ENCODE measurements at regions not wholly inside any gene's neighbourhood (a gene's known extent, or its start where the extent isn't known, plus 50 kb on each side); places are given as distances from the start of the nearest gene placed in this dataset.

DNA sequence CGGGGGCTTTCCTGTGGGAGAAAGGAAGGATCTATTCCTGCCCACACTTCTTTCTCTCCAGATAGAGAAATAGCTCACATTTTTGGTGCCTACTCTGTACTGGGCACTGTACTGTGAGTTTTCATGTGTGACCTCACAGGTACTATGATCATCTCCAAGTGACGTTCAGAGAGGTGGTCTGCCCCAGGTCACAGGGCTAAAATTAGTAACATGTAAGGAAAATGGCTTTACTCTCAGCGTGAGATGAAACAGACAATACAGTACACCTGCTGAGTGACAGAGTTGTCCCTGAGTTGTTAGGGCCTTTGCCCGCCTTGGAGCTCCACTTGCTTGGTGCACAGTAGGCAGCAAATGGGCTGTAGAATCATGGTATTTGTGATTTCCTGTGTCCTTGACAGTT, 306.1 kb upstream of the DMRT1 start:
- H3K36me3 Mint-ChIP-seq: peaks cover 0 to 3% (median 0%) of the 10 kb centered on the region in 3 donors
- H3K27ac Mint-ChIP-seq: no peak overlapping the region
- H3K27me3 Mint-ChIP-seq (ENCODE audit: low read depth in 3 of 3): peaks cover 4 to 7% (median 7%) of the 10 kb centered on the region in 3 donors
- peaks cover 0 to 3% (median 0%) of the 10 kb centered on the region in 6 donors for H3K9me3 Mint-ChIP-seq
- DNase-seq: no peak
- H3K4me1 Mint-ChIP-seq: no peaks in the 10 kb centered on the region
- H3K4me3 Mint-ChIP-seq: no peak overlapping the region

DNA sequence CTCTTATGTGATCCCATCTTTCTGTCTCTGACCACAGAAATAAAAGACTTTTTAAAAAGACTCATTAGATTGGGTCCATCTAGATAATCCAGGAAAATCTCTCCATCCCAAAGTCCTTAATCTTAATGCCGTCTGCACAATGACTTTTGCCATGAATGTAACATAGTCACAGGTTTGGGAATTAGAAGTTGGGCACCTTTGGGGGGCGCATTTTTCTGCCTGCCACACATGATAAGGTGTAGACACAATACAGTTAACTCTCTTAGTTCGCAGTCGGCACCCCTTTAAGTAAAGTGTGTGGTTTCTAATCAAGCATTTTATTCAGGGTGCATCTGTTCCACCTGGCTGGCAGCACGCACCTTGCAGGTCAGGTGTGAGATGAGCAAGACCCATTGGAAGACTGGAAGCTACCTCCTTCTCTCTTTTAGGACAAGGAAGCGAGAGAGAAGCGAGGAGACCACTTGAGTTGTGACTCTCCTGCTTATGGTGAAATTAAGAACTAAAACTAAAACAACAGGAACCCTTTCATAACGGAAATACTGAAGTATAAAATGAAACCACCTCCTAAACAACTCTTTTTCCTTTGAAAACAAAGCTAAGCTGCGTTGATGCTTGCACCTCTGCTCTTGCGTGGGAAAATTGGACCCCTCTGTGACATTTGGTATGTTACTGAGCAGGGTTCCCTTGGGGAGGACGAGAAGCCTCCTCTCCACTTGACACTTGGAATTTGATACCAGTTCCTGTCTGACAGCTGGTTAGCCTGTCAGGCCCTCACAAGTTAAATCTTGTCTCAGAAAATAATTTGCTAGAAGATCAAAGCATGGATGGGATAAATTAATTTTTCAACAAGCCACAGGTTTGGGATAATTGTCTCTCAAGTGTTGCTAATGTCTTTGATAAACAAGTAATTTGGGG, 304.6 kb upstream of the DMRT1 start:
- Mint-ChIP-seq H3K36me3 (peaks cover 0 to 2% (median 0%) of the 10 kb centered on the region in 3 donors), H3K9me3 (peaks cover 0 to 3% (median 0%) of the 10 kb centered on the region in 6 donors), H3K27ac (no peak overlapping the region), H3K4me3 (no peak overlapping the region), H3K4me1 (no peaks in the 10 kb centered on the region), H3K27me3 (ENCODE audit: low read depth in 3 of 3) (peaks cover 3 to 9% (median 7%) of the 10 kb centered on the region in 3 donors)
- no peak for DNase-seq

DNA sequence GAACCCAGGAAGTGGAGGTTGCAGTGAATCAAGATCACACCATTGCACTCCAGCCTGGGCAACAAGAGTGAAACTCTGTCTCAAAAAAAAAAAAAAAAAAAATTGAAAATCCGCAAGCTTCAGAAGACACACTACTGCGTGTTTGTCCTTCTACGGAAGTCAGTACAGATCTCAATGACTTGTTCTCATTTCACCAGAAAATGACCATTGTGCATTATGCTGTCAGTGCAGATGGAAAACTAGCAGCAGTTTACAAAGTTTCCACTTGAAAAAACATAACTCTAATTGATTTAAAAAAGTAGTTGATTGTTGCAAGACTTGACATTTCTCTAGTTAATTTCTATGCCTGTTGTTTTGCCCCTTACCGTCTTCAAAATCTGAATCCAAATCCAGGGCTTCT, 298.0 kb upstream of the DMRT1 start:
- DNase-seq: no peak
- H3K27me3 Mint-ChIP-seq (ENCODE audit: low read depth in 3 of 3): peaks cover 2 to 21% (median 4%) of the 10 kb centered on the region in 3 donors
- H3K4me3 Mint-ChIP-seq: no peak overlapping the region
- no peaks in the 10 kb centered on the region for H3K4me1 Mint-ChIP-seq
- H3K27ac Mint-ChIP-seq: no peak overlapping the region
- H3K9me3 Mint-ChIP-seq: peaks cover 0 to 3% (median 0%) of the 10 kb centered on the region in 6 donors
- peaks cover 0 to 4% (median 0%) of the 10 kb centered on the region in 3 donors for H3K36me3 Mint-ChIP-seq

DNA sequence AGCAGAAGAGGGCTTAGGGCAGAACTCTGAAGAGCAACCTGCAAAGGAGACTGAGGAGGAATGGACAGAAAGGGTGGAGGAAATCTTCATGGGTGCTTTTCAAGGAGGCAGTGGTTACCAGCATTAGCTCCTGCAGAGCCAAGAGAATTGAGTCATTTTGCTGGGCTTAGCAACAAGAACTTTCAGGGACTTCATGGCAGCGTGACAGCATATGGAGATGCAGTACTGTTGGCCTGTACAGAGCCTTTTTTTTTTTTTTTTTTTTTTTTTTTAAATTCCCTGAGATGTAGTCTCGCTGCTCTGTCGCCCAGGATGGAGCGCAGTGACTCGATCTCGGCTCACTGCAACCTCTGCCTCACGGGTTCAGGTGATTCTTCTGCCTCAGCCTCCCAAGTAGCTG, 296.0 kb upstream of the DMRT1 start:
- Mint-ChIP-seq H3K27me3 (ENCODE audit: low read depth in 3 of 3) (peaks cover 2 to 19% (median 4%) of the 10 kb centered on the region in 3 donors), H3K4me3 (no peak overlapping the region), H3K36me3 (peaks cover 0 to 4% (median 0%) of the 10 kb centered on the region in 3 donors), H3K9me3 (no peaks in the 10 kb centered on the region), H3K27ac (no peak overlapping the region), H3K4me1 (no peaks in the 10 kb centered on the region)
- no peak for DNase-seq

DNA sequence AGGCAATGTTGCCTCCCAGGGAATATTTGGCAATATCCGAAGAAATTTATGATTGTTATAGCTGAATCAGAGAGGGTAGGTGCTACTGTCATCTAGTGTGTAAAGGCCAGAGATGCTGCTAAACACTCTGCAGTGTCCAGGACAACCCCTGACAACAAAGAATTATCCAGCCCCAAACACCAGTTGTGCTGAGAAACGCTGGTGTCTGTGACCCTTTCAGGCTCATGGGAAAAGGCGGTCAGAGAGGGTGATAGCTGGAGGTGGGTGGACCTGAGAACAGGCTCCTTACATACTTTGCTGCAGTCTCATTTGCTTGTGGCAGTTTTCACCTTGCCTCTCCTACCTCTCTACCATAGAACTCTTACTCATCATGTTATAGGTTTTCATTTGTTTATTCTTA, 295.3 kb upstream of the DMRT1 start:
- H3K4me1 Mint-ChIP-seq: no peaks in the 10 kb centered on the region
- H3K27me3 Mint-ChIP-seq (ENCODE audit: low read depth in 3 of 3): peaks cover 2 to 24% (median 4%) of the 10 kb centered on the region in 3 donors
- H3K4me3 Mint-ChIP-seq: no peak overlapping the region
- DNase-seq: no peak
- H3K9me3 Mint-ChIP-seq: no peaks in the 10 kb centered on the region
- no peak overlapping the region for H3K27ac Mint-ChIP-seq
- H3K36me3 Mint-ChIP-seq: peaks cover 0 to 4% (median 0%) of the 10 kb centered on the region in 3 donors

DNA sequence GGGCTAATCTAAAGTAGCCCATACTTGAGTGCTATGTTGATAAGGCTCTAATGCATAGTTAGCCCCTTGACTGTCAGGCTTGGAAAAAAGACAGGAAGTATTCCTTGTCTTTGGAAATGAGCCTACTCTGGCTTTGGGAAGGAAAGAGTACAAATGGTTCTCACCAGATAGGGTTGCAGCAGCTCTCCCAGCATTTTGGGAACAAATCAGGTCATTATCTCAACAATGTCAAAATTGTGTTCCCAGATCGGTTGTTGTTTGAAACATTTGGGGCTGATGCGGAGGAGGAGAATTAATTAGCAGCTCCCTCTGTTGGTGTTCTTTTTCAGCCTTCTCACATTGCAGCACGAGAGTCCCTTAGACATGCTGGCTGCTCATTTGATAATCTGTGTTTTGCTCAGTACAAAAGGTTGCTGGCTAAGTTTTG, 294.7 kb upstream of the DMRT1 start:
- H3K4me3 Mint-ChIP-seq: no peak overlapping the region
- H3K4me1 Mint-ChIP-seq: no peaks in the 10 kb centered on the region
- H3K36me3 Mint-ChIP-seq: peaks cover 0 to 4% (median 0%) of the 10 kb centered on the region in 3 donors
- H3K27me3 Mint-ChIP-seq (ENCODE audit: low read depth in 3 of 3): peaks cover 2 to 22% (median 4%) of the 10 kb centered on the region in 3 donors
- no peaks in the 10 kb centered on the region for H3K9me3 Mint-ChIP-seq
- no peak overlapping the region for H3K27ac Mint-ChIP-seq
- no peak for DNase-seq

DNA sequence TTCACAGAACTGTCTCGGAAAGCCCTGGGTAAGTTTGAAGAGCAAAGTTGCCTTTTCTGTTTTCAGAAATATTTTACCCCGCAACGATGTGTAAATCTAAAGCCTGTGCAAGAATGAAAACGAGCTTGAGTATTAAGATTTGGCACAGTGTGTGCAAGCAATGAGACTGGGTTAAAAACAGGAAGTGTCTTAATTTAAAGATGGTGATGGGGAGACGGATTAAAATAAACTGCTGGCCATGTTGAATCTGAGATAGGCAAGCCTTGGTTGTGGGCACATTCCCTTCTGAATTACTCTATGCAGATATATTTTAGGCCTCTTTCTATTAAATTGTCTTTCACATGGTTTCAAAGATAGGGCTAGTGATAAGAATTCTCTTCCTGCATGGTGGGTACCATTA, 294.2 kb upstream of the DMRT1 start:
- DNase-seq: no peak
- Mint-ChIP-seq H3K4me1 (no peaks in the 10 kb centered on the region), H3K27me3 (ENCODE audit: low read depth in 3 of 3) (peaks cover 2 to 22% (median 4%) of the 10 kb centered on the region in 3 donors), H3K36me3 (peaks cover 0 to 4% (median 0%) of the 10 kb centered on the region in 3 donors), H3K9me3 (no peaks in the 10 kb centered on the region), H3K4me3 (no peak overlapping the region), H3K27ac (no peak overlapping the region)

DNA sequence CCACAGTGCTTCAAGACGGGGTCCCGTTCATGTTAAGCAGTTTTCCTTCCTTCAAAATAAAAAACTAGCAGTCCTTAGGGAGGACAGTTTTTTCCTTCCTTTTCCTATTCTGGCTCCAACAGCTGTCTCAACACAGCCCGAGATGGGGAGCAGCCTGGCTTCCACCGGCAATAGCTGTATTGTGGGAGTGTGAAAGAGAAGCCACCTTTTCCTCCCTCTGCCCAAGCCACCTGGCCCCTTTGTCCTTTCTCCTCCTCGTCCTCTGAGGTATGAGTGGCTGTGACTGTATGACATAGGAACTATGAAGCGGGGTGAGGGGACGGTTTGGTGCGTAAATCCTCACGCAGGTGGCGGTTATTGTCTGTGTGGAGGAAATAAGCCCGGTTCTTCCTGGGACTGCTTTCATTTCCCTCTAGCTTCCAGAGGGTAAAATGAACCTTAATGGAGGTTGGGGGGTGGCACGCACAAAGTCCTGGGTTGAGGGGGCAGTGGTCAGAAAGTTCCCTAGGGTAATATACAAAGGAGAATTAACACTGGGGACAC, 292.0 kb upstream of the DMRT1 start:
- no peak for DNase-seq
- Mint-ChIP-seq H3K27ac (no peak overlapping the region), H3K4me3 (no peak overlapping the region), H3K9me3 (no peaks in the 10 kb centered on the region), H3K4me1 (no peaks in the 10 kb centered on the region), H3K27me3 (ENCODE audit: low read depth in 3 of 3) (peaks cover 0 to 22% (median 6%) of the 10 kb centered on the region in 3 donors), H3K36me3 (peaks cover 0 to 4% (median 0%) of the 10 kb centered on the region in 3 donors)

DNA sequence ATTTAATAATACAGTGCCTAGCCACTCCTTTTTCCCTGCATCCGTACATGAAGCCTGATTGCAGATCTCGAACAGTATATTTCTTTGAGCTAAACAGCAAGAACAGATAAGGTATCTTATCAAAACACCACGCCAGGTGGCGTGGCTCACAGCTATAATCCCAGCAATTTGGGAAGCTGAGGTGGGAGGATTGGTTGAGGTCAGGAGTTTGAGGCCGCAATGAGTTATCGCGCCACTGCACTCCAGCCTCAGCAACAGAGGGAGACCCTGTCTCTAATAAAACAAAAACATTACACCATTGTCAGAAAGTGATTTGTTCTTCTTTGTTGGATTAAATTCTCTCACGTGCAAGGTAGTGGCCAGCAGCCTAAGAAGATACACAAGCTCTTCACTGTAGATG, 291.2 kb upstream of the DMRT1 start:
- no peaks in the 10 kb centered on the region for H3K4me1 Mint-ChIP-seq

DNA sequence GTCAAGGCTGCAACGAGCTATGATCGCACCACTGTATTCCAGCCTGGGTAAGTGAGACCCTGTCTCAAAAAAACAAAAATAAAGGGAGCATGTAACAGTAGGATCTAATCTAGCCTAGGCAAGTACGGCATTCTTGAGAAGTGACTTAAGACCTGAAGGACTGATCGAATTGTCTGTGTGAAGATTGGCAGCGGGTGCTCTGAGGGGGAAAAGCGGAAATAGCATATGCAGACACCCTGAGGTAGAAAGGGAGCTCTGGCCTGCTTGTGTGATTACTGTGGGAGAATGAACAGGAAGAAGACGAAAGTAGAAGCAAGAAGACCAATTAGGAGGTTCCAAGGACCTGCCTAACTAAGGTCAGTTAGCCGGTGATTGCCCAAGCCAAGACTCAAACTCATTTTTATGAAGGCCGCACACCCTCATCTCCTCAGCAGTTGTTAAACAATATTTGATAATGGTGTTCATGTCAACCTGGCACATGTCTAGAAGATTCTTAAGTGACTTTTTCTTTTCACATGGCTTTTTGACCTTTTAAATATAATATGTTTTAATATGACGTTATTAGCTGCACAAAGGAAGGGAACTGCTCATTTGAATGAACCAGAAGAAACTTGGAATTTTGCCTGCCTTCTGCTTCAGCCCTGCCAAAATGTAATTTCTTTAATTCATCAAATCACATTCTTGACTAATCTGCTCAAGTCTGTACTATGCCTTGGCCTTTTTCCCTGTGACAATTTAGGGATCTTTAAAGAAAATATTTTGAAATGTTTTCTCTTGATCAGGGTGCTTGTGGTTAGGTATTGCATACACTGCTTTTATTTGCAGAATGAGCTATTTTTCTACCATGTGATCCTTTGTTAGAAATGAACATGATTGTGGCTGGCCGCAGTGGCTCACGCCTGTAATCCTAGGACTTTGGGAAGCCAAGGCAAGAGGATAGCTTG, 289.2 kb upstream of the DMRT1 start:
- no peaks in the 10 kb centered on the region for H3K4me1 Mint-ChIP-seq
- H3K9me3 Mint-ChIP-seq: no peaks in the 10 kb centered on the region
- no peaks in the 10 kb centered on the region for H3K36me3 Mint-ChIP-seq
- peaks cover 0 to 9% (median 2%) of the 10 kb centered on the region in 3 donors for H3K27me3 Mint-ChIP-seq (ENCODE audit: low read depth in 3 of 3)
- H3K27ac Mint-ChIP-seq: no peak overlapping the region
- H3K4me3 Mint-ChIP-seq: no peak overlapping the region
- DNase-seq: no peak

More for the DNA sequence above, 291.2 kb upstream of the DMRT1 start:
- Mint-ChIP-seq H3K27me3 (ENCODE audit: low read depth in 3 of 3) (peaks cover 0 to 19% (median 3%) of the 10 kb centered on the region in 3 donors), H3K9me3 (no peaks in the 10 kb centered on the region), H3K4me3 (no peak overlapping the region), H3K36me3 (peaks cover 0 to under 1% (median 0%) of the 10 kb centered on the region in 3 donors), H3K27ac (no peak overlapping the region)
- DNase-seq: no peak

DNA sequence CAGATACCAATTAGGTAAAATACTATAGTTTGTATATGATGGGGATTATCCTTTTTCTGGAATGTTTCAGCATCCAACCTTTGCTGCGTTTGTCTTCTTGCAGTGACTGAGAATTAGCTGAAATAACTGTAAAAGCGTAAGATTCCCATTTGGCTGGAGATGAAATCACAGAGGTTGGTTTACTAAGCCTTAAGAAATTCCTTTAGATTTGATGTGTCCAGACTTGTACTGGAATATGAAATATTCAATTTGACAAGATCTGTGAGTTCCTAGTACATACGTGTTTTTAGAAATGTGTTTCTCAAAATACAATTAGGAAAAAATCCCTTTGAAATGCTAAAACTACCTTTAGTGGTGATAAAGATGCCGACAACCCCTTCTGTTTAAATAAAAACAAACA, 286.0 kb upstream of the DMRT1 start:
- no peak overlapping the region for H3K27ac Mint-ChIP-seq
- no peak for DNase-seq
- peaks cover 2 to 7% (median 7%) of the 10 kb centered on the region in 3 donors for H3K27me3 Mint-ChIP-seq (ENCODE audit: low read depth in 3 of 3)
- H3K9me3 Mint-ChIP-seq: no peaks in the 10 kb centered on the region
- no peak overlapping the region for H3K4me3 Mint-ChIP-seq
- H3K36me3 Mint-ChIP-seq: no peaks in the 10 kb centered on the region
- no peaks in the 10 kb centered on the region for H3K4me1 Mint-ChIP-seq

DNA sequence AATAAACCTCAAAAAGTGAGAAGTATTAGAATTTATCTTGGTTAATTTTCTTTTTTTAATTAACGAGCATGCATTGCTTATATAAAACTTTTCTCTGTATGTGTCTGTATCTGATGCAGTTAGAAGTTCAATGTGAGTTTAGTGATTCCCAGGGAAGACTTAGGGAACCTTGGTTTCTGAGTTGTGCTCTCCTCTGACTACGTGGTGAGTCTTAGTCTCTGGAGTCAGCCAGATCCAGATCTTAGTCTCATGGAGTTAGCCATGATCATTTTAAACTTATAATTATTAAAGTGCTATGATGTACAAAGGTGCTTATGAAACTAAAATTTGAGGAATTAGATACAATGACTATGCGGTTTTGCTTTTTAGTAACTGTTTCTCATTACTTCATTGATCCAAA, 285.3 kb upstream of the DMRT1 start:
- Mint-ChIP-seq H3K4me1 (no peaks in the 10 kb centered on the region), H3K27ac (no peak overlapping the region), H3K4me3 (no peak overlapping the region)

DNA sequence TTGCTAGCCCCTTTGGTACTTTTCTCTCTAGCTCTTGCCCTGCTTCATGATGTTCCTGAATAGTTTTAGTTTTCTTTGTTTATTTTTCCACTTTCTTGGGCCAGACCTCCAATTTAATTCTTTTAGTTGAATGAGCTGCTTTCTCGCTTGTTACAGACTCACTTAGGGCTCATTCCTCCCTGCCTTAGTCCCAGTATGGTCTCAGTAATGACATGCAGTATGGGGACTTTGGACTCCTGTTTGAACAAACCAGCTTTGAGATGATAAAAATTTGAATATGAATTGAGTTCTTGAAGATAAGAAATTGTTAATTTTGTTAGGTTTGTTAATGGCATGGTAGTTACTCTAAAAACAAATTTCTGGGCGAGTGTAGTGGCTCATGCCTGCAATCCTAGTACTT, 284.8 kb upstream of the DMRT1 start:
- H3K4me3 Mint-ChIP-seq: no peak overlapping the region
- H3K27ac Mint-ChIP-seq: no peak overlapping the region
- H3K27me3 Mint-ChIP-seq (ENCODE audit: low read depth in 3 of 3): peaks cover 2 to 7% (median 2%) of the 10 kb centered on the region in 3 donors

More for the DNA sequence above, 285.3 kb upstream of the DMRT1 start:
- DNase-seq: no peak
- peaks cover 2 to 7% (median 2%) of the 10 kb centered on the region in 3 donors for H3K27me3 Mint-ChIP-seq (ENCODE audit: low read depth in 3 of 3)
- H3K36me3 Mint-ChIP-seq: no peaks in the 10 kb centered on the region
- H3K9me3 Mint-ChIP-seq: no peaks in the 10 kb centered on the region

More for the DNA sequence above, 284.8 kb upstream of the DMRT1 start:
- Mint-ChIP-seq H3K9me3 (no peaks in the 10 kb centered on the region), H3K36me3 (no peaks in the 10 kb centered on the region), H3K4me1 (no peaks in the 10 kb centered on the region)
- no peak for DNase-seq

All from immature natural killer cell (primary cell).